H1 (cell line): ENCODE measurements at regions not wholly inside any gene's neighbourhood (a gene's known extent, or its start where the extent isn't known, plus 50 kb on each side); places are given as distances from the start of the nearest gene placed in this dataset.

Experiments
- CTCF ChIA-PET: fragments of 300-600 bp; sonication (Branson Sonifier 250); formaldehyde crosslinking; loops from one replicate; lab custom pipeline; 2021; ENCODE audit not compliant: partially characterized antibody; lab: Charles Lee
- POLR2A ChIA-PET: fragments of 300-600 bp; sonication (Branson Sonifier 250); formaldehyde crosslinking; loops from one replicate; lab custom pipeline; 2021; ENCODE audit warnings: inconsistent platforms; ENCODE audit not compliant: partially characterized antibody; lab: Charles Lee
- DNase-seq, 2 experiments: peaks; one replicate each; pipeline versions ENCODE4 v3.0.0 to v3.0.0-alpha.2; 2010 to 2022; ENCODE audit warnings: low spot score in 2 of 2, low read depth in 1 of 2, mixed read lengths in 1 of 2
- FAIRE-seq: peaks from 2 replicates; lab custom pipeline; 2011; peaks lifted over from hg19 to GRCh38; lab: Jason Lieb, UNC
- H2AFZ ChIP-seq: 2 replicates; pipeline ENCODE4 v1.8.1; 2012; ENCODE audit warnings: low read length, inconsistent platforms
- H2AK5ac ChIP-seq: 2 replicates; pipeline ENCODE4 v1.6.1; 2013; ENCODE audit warnings: low read depth, low read length
- H2BK120ac ChIP-seq: replicated peaks from 2 replicates; pipeline ENCODE3; 2013; ENCODE audit warnings: low read depth, low read length, inconsistent platforms
- H2BK12ac ChIP-seq: 2 replicates; pipeline ENCODE4 v1.6.1; 2013; ENCODE audit warnings: low read depth, low read length
- H2BK15ac ChIP-seq: 2 replicates; pipeline ENCODE4 v1.6.1; 2013; ENCODE audit warnings: low read length
- H2BK20ac ChIP-seq: 2 replicates; pipeline ENCODE4 v1.6.1; 2013; ENCODE audit warnings: low read length
- H2BK5ac ChIP-seq: 2 replicates; pipeline ENCODE4 v1.6.1; 2013; ENCODE audit warnings: low read depth, low read length
- H3K14ac ChIP-seq: 2 replicates; pipeline ENCODE4 v1.6.1; 2013; ENCODE audit warnings: inconsistent platforms; ENCODE audit not compliant: insufficient read length
- H3K18ac ChIP-seq: 2 replicates; pipeline ENCODE4 v1.6.1; 2013; ENCODE audit warnings: low read length; ENCODE audit errors: extremely low read depth
- H3K23ac ChIP-seq: 2 replicates; pipeline ENCODE4 v1.6.1; 2013; ENCODE audit warnings: inconsistent platforms; ENCODE audit not compliant: insufficient read length
- H3K23me2 ChIP-seq: 2 replicates; pipeline ENCODE4 v1.6.1; 2013; ENCODE audit warnings: low read depth, low read length
- H3K27ac ChIP-seq: 2 replicates; pipeline ENCODE4 v1.6.1; 2011; ENCODE audit warnings: low read depth, low read length, inconsistent platforms
- H3K27me3 ChIP-seq, 4 experiments: replicated peaks in 1 of 4; 1 replicate in 1 of 4; 2 replicates in 3 of 4; pipeline versions ENCODE4 v1.6.1 to v1.8.1; 2011 to 2013; ENCODE audit warnings: low read length in 3 of 4, mild to moderate bottlenecking in 3 of 4, inconsistent platforms in 2 of 4, mixed read lengths in 2 of 4, moderate library complexity in 1 of 4; ENCODE audit not compliant: control insufficient read depth in 3 of 4, insufficient read depth in 3 of 4; ENCODE audit errors: extremely low read depth in 1 of 4
- H3K36me3 ChIP-seq, 4 experiments: 2 replicates each; pipeline versions ENCODE4 v1.6.1 to v1.8.1; 2011 to 2013; ENCODE audit warnings: mild to moderate bottlenecking in 4 of 4, low read length in 3 of 4, moderate library complexity in 2 of 4, control low read depth in 1 of 4, inconsistent platforms in 1 of 4; ENCODE audit not compliant: insufficient read depth in 4 of 4, control insufficient read depth in 2 of 4
- H3K4ac ChIP-seq: replicated peaks from 2 replicates; pipeline ENCODE3; 2013; ENCODE audit warnings: low read length, low read depth, mixed read lengths, inconsistent platforms; ENCODE audit not compliant: insufficient read length
- H3K4me1 ChIP-seq, 4 experiments: replicated peaks in 1 of 4; 1 replicate in 1 of 4; 2 replicates in 3 of 4; pipeline versions ENCODE4 v1.6.1 to v1.8.1; 2011 to 2013; ENCODE audit warnings: low read length in 3 of 4, inconsistent platforms in 2 of 4, mixed read lengths in 1 of 4; ENCODE audit not compliant: insufficient read depth in 4 of 4, control insufficient read depth in 3 of 4
- H3K4me2 ChIP-seq, 2 experiments: 2 replicates each; pipeline versions ENCODE4 v1.6.1 to v1.8.1; 2011 to 2013; ENCODE audit warnings: low read depth in 2 of 2, low read length in 2 of 2, control low read depth in 1 of 2, inconsistent platforms in 1 of 2, mild to moderate bottlenecking in 1 of 2; ENCODE audit not compliant: insufficient read depth in 1 of 2
- H3K4me3 ChIP-seq, 4 experiments: fragments of 200-600, 300-600 bp in 1 of 4; sonication (generic), shearing (Covaris generic), sonication (Bioruptor Twin) in 1 of 4; 2 replicates each; pipeline versions ENCODE4 v1.5.1 to v1.8.1; 2011 to 2016; ENCODE audit warnings: low read length in 4 of 4, low read depth in 3 of 4, control low read depth in 2 of 4, inconsistent platforms in 2 of 4, mild to moderate bottlenecking in 2 of 4, mixed read lengths in 1 of 4, moderate library complexity in 1 of 4; ENCODE audit not compliant: insufficient read depth in 2 of 4; ENCODE audit errors: extremely low read depth in 1 of 4
- H3K56ac ChIP-seq: replicated peaks from 2 replicates; pipeline ENCODE3; 2013; ENCODE audit warnings: low read depth, mild to moderate bottlenecking, mixed read lengths, low read length, inconsistent platforms; ENCODE audit not compliant: insufficient read length
- H3K79me1 ChIP-seq: 2 replicates; pipeline ENCODE4 v1.6.1; 2013; ENCODE audit warnings: low read depth, low read length, control low read depth
- H3K79me2 ChIP-seq, 2 experiments: 2 replicates each; pipeline versions ENCODE4 v1.6.1 to v1.8.1; 2012 to 2013; ENCODE audit warnings: low read length in 2 of 2, mild to moderate bottlenecking in 2 of 2, inconsistent platforms in 1 of 2; ENCODE audit not compliant: insufficient read depth in 2 of 2, control insufficient read depth in 1 of 2
- H3K9ac ChIP-seq, 4 experiments: replicated peaks in 1 of 4; 1 replicate in 1 of 4; 2 replicates in 3 of 4; pipeline versions ENCODE4 v1.6.1 to v1.8.1; 2011 to 2013; ENCODE audit warnings: low read depth in 3 of 4, low read length in 3 of 4, control low read depth in 2 of 4, mild to moderate bottlenecking in 2 of 4, moderate library complexity in 2 of 4, inconsistent platforms in 1 of 4; ENCODE audit errors: extremely low read depth in 1 of 4
- H3K9me3 ChIP-seq, 2 experiments: 2 replicates each; pipeline versions ENCODE4 v1.6.1 to v1.8.1; 2012 to 2013; ENCODE audit warnings: mild to moderate bottlenecking in 2 of 2, moderate library complexity in 2 of 2, control low read depth in 1 of 2, inconsistent platforms in 1 of 2, low read depth in 1 of 2, low read length in 1 of 2, mixed read lengths in 1 of 2; ENCODE audit not compliant: insufficient read depth in 2 of 2
- H4K20me1 ChIP-seq, 2 experiments: replicated peaks in 1 of 2; 2 replicates each; pipeline versions ENCODE3 to v1.8.1; 2011 to 2013; ENCODE audit warnings: inconsistent platforms in 2 of 2, low read length in 2 of 2, mild to moderate bottlenecking in 1 of 2; ENCODE audit not compliant: insufficient read depth in 2 of 2, control insufficient read depth in 1 of 2
- H4K5ac ChIP-seq: 2 replicates; pipeline ENCODE4 v1.6.1; 2013; ENCODE audit warnings: low read length, low read depth, mixed read lengths, inconsistent platforms; ENCODE audit not compliant: insufficient read length
- H4K8ac ChIP-seq: 2 replicates; pipeline ENCODE4 v1.8.0; 2013; ENCODE audit warnings: mild to moderate bottlenecking, moderate library complexity, low read length, inconsistent platforms; ENCODE audit not compliant: insufficient read depth; ENCODE audit errors: extremely low read depth
- H4K91ac ChIP-seq: replicated peaks from 2 replicates; pipeline ENCODE3; 2013; ENCODE audit warnings: low read length, mixed read lengths, inconsistent platforms; ENCODE audit not compliant: insufficient read length
- BRCA1 ChIP-seq: IDR thresholded peaks from 2 replicates; pipeline ENCODE4 v1.6.1; 2012; ENCODE audit warnings: low read depth, low read length, improper control_type of control experiment
- CHD1 ChIP-seq: IDR thresholded peaks from 2 replicates; pipeline ENCODE4 v1.6.1; 2012; ENCODE audit warnings: low read depth, low read length, improper control_type of control experiment
- FOSL1 ChIP-seq: IDR thresholded peaks from 2 replicates; pipeline ENCODE4 v1.6.1; 2011; ENCODE audit warnings: mild to moderate bottlenecking, low read depth, low read length, moderate library complexity; ENCODE audit not compliant: insufficient read depth
- HDAC2 ChIP-seq, 2 experiments: fragments of 300-600 bp in 1 of 2; sonication (generic) in 1 of 2; IDR thresholded peaks; 2 replicates each; pipeline ENCODE4 v1.6.1; 2011 to 2012; ENCODE audit warnings: low read depth in 2 of 2, low read length in 2 of 2, mild to moderate bottlenecking in 2 of 2, moderate library complexity in 2 of 2, borderline replicate concordance in 1 of 2, inconsistent platforms in 1 of 2
- KDM1A ChIP-seq: fragments of 200-600, 300-600 bp; sonication (generic); IDR thresholded peaks from 2 replicates; pipeline ENCODE4 v1.7.1; 2016; ENCODE audit warnings: mild to moderate bottlenecking, low read length, borderline replicate concordance
- MAX ChIP-seq: IDR thresholded peaks from 2 replicates; pipeline ENCODE4 v1.6.1; 2012; ENCODE audit warnings: inconsistent platforms
- SP4 ChIP-seq: IDR thresholded peaks from 2 replicates; pipeline ENCODE4 v1.6.1; 2012; ENCODE audit warnings: low read length, inconsistent platforms
- TCF12 ChIP-seq: IDR thresholded peaks from 2 replicates; pipeline ENCODE4 v1.6.1; 2011; ENCODE audit warnings: low read depth, mild to moderate bottlenecking, low read length
- USF2 ChIP-seq: IDR thresholded peaks from 2 replicates; pipeline ENCODE4 v1.6.1; 2011; ENCODE audit warnings: low read length, improper control_type of control experiment

DNA sequence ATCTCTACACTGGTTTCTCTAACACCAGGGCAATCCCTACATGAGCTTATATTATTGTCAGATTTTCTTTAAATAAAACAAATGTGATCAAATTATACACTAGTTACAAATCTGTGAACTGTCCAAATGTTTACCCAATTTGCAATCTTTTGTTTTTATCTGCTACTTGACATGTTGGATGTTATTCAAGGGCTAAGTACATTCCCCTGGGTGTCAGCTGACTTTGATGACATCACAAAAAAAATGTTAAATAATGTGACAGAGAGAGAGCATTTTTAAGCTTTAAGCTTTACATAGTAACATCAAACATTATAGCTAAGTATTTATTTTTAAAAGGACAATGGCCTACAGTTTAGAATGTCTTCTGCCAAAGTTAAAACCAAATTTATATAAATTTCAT lies 431.3 kb upstream of the PKN2 start:
- no peak overlapping the region for H4K5ac ChIP-seq
- no peak overlapping the region for H3K56ac ChIP-seq
- no peak overlapping the region for H3K9ac ChIP-seq
- H3K27me3 ChIP-seq: no peaks in the 10 kb centered on the region
- FAIRE-seq (no peak), DNase-seq (no peak)
- H2BK5ac ChIP-seq: no peak overlapping the region
- no peak overlapping the region for H2BK120ac ChIP-seq
- H2AK5ac ChIP-seq: no peak overlapping the region
- no peaks in the 10 kb centered on the region for H4K20me1 ChIP-seq
- H3K27ac ChIP-seq: no peak overlapping the region
- no peak for TF ChIP-seq KDM1A
- TF ChIP-seq USF2: no peak
- TF ChIP-seq FOSL1: no peak
- TF ChIP-seq BRCA1: no peak
- TF ChIP-seq TCF12: no peak
- TF ChIP-seq CHD1: no peak
- TF ChIP-seq HDAC2 (IDR thresholded peaks at IDR 0.05; ENCODE audit: borderline replicate concordance in 1 of 2, low read depth in 2 of 2, low read length in 2 of 2): no peak
- TF ChIP-seq MAX: no peak
- TF ChIP-seq SP4: no peak
- H4K91ac ChIP-seq: no peak overlapping the region
- no peak overlapping the region for H3K18ac ChIP-seq
- H3K23ac ChIP-seq: no peak overlapping the region
- no peaks in the 10 kb centered on the region for H3K9me3 ChIP-seq
- H3K4me3 ChIP-seq: no peak overlapping the region
- no peak overlapping the region for H2BK20ac ChIP-seq
- no peak overlapping the region for H3K14ac ChIP-seq
- H3K36me3 ChIP-seq: no peaks in the 10 kb centered on the region
- H3K4me2 ChIP-seq: no peak overlapping the region
- no peak overlapping the region for H2BK12ac ChIP-seq
- no peak overlapping the region for H2AFZ ChIP-seq
- CTCF ChIA-PET: interaction anchor here (1.0 to 1.3 kb wide), 2 partner anchors 7 to 35 kb away, joined by 3 read pairs; no protein-coding TSS in a partner anchor
- no peak overlapping the region for H4K8ac ChIP-seq
- no peaks in the 10 kb centered on the region for H3K23me2 ChIP-seq
- H2BK15ac ChIP-seq: no peak overlapping the region
- POLR2A ChIA-PET: no interaction called here
- H3K79me1 ChIP-seq: no peaks in the 10 kb centered on the region
- no peaks in the 10 kb centered on the region for H3K4me1 ChIP-seq
- no peaks in the 10 kb centered on the region for H3K79me2 ChIP-seq
- H3K4ac ChIP-seq: no peak overlapping the region
